GM23338 (cell line): ENCODE measurements at regions not wholly inside any gene's neighbourhood (a gene's known extent, or its start where the extent isn't known, plus 50 kb on each side); places are given as distances from the start of the nearest gene placed in this dataset.

Source experiments
- ATAC-seq: fragments of 200-7000 bp; cut with Tn5 transposase; 3 replicates; pipeline ENCODE4 v1.9.1; 2020
- DNase-seq: peaks from one replicate; pipeline ENCODE4 v3.0.0-alpha.2; 2015; ENCODE audit warnings: low spot score
- H2AFZ ChIP-seq: fragments of 200-600 bp; sonication (generic); 2 replicates; pipeline ENCODE4 v1.8.0; 2016; ENCODE audit warnings: antibody characterized with exemption, mild to moderate bottlenecking, moderate library complexity
- H3F3A ChIP-seq: fragments of 200-600 bp; sonication (generic); replicated peaks from 2 replicates; pipeline ENCODE4 v1.8.0; 2017; ENCODE audit warnings: antibody characterized with exemption, mixed run types, low read depth
- H3K27ac ChIP-seq: fragments of 200-600 bp; sonication (generic); 2 replicates; pipeline ENCODE4 v1.6.1; 2016; ENCODE audit warnings: low read depth
- H3K27me3 ChIP-seq: fragments of 200-600 bp; sonication (generic); 2 replicates; pipeline ENCODE4 v1.8.0; 2016; ENCODE audit warnings: mild to moderate bottlenecking, mixed run types, moderate library complexity; ENCODE audit not compliant: insufficient read depth
- H3K36me3 ChIP-seq: fragments of 200-600 bp; sonication (generic); 2 replicates; pipeline ENCODE4 v1.8.0; 2016; ENCODE audit warnings: mild to moderate bottlenecking; ENCODE audit not compliant: insufficient read depth
- H3K4me1 ChIP-seq: fragments of 200-600 bp; sonication (generic); 2 replicates; pipeline ENCODE4 v1.8.0; 2016; ENCODE audit warnings: mild to moderate bottlenecking, moderate library complexity; ENCODE audit not compliant: insufficient read depth
- H3K4me2 ChIP-seq: fragments of 200-600 bp; sonication (generic); 2 replicates; pipeline ENCODE4 v1.7.1; 2017; ENCODE audit warnings: mixed run types
- H3K4me3 ChIP-seq: fragments of 200-600 bp; sonication (generic); 2 replicates; pipeline ENCODE4 v1.6.1; 2016; ENCODE audit warnings: mixed run types
- H3K79me2 ChIP-seq: fragments of 200-600 bp; sonication (generic); replicated peaks from 2 replicates; pipeline ENCODE4 v1.8.0; 2017; ENCODE audit warnings: mild to moderate bottlenecking; ENCODE audit not compliant: insufficient read depth
- H3K9me2 ChIP-seq: fragments of 200-600 bp; sonication (generic); 2 replicates; pipeline ENCODE4 v1.8.0; 2017; ENCODE audit not compliant: insufficient read depth
- H4K20me1 ChIP-seq: fragments of 200-600 bp; sonication (generic); replicated peaks from 2 replicates; pipeline ENCODE4 v1.8.0; 2017; ENCODE audit warnings: mild to moderate bottlenecking; ENCODE audit not compliant: insufficient read depth
- H3K27ac Mint-ChIP-seq: 2 replicates; pipeline ENCODE4 v1.8.0; 2020; ENCODE audit warnings: inconsistent platforms, mild to moderate bottlenecking, moderate library complexity, mixed read lengths
- H3K27me3 Mint-ChIP-seq: 3 replicates; pipeline ENCODE4 v1.8.0; 2022; ENCODE audit warnings: low read depth, mild to moderate bottlenecking, moderate library complexity, mixed read lengths, inconsistent platforms; ENCODE audit not compliant: insufficient read depth, poor library complexity
- H3K36me3 Mint-ChIP-seq: 3 replicates; pipeline ENCODE4 v1.8.0; 2021; ENCODE audit warnings: low read depth, mild to moderate bottlenecking, inconsistent platforms, moderate library complexity, mixed read lengths
- H3K4me1 Mint-ChIP-seq: 3 replicates; pipeline ENCODE4 v1.8.0; 2020; ENCODE audit warnings: mild to moderate bottlenecking, inconsistent platforms, mixed read lengths
- H3K4me3 Mint-ChIP-seq: 3 replicates; pipeline ENCODE4 v1.8.0; 2021; ENCODE audit warnings: moderate library complexity, mild to moderate bottlenecking, inconsistent platforms, mixed read lengths
- H3K9me3 Mint-ChIP-seq: 3 replicates; pipeline ENCODE4 v1.8.0; 2020; ENCODE audit warnings: moderate library complexity, mild to moderate bottlenecking, inconsistent platforms, mixed read lengths
- CREB1 ChIP-seq: fragments of 250-450 bp; sonication (Bioruptor Pico); IDR thresholded peaks from 2 replicates; pipeline ENCODE4 v1.5.0; 2020; ENCODE audit warnings: low read depth, mild to moderate bottlenecking, moderate library complexity
- EZH2 ChIP-seq: fragments of 200-600 bp; sonication (generic); IDR thresholded peaks from one replicate; pipeline ENCODE4 v1.8.0; 2017; ENCODE audit warnings: antibody characterized with exemption, mild to moderate bottlenecking, low read depth; ENCODE audit not compliant: unreplicated experiment
- EZH2phosphoT487 ChIP-seq: fragments of 200-600 bp; sonication (generic); IDR thresholded peaks from one replicate; pipeline ENCODE4 v1.8.1; 2018; ENCODE audit warnings: antibody characterized with exemption; ENCODE audit not compliant: unreplicated experiment
- JUNB ChIP-seq: IDR thresholded peaks from one replicate; pipeline ENCODE4 v1.6.1; 2016; ENCODE audit warnings: antibody characterized with exemption; ENCODE audit not compliant: unreplicated experiment
- NANOG ChIP-seq: IDR thresholded peaks from 2 replicates; pipeline ENCODE4 v1.6.1; 2016; ENCODE audit warnings: antibody characterized with exemption, borderline replicate concordance
- POLR2AphosphoS5 ChIP-seq: IDR thresholded peaks from 2 replicates; pipeline ENCODE4 v1.6.1; 2016; ENCODE audit warnings: antibody characterized with exemption, low read depth
- STAT1 ChIP-seq: IDR thresholded peaks from one replicate; pipeline ENCODE4 v1.6.1; 2016; ENCODE audit warnings: antibody characterized with exemption; ENCODE audit not compliant: unreplicated experiment
- ZNF114 ChIP-seq: fragments of 250-450 bp; sonication (Bioruptor Pico); IDR thresholded peaks from 2 replicates; pipeline ENCODE4 v1.5.0; 2020; ENCODE audit warnings: mild to moderate bottlenecking, moderate library complexity
- ZNF331 ChIP-seq: fragments of 250-450 bp; sonication (Bioruptor Pico); IDR thresholded peaks from 2 replicates; pipeline ENCODE4 v1.5.0; 2020; ENCODE audit warnings: low read depth, mild to moderate bottlenecking, moderate library complexity
- TF ChIP-seq, protein P1 (sequence below), 2 experiments: fragments of 200-600 bp in 1 of 2; sonication (generic) in 1 of 2; conservative IDR thresholded peaks; 2 replicates each; pipeline versions ENCODE4 v1.5.1 to v1.6.1; 2016 to 2017; ENCODE audit warnings: antibody characterized with exemption in 2 of 2, low read depth in 2 of 2, mild to moderate bottlenecking in 2 of 2, moderate library complexity in 1 of 2
- TF ChIP-seq, protein P2 (sequence below): fragments of 250-450 bp; sonication (Bioruptor Pico); IDR thresholded peaks from 2 replicates; pipeline ENCODE4 v1.5.0; 2020; ENCODE audit warnings: mild to moderate bottlenecking, moderate library complexity

DNA sequence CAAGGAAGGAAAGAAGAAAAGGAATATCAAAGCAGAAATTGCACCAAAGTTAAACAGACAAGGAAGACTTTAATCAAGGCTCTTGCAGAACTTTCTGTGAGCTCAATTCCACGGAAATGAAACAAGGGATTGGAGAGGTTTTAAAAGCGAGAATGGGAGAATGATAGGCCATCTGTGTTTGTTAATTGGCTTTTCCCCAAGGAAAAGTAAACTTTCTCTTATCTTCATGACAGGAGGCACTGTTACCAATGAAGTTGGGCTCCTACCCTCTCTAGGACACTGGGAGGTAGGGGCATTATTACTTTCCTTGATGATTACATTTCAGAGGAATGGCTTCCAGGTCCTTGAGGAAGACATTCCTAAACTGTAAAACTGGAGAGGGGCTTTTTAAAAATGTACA, 328.8 kb upstream of the NWD2 start:
- Histone ChIP-seq H3K4me3 (no peak overlapping the region), H3K36me3 (no peaks in the 10 kb centered on the region), H2AFZ (no peak overlapping the region), H3K27me3 (no peaks in the 10 kb centered on the region), H4K20me1 (no peaks in the 10 kb centered on the region), H3K4me2 (no peak overlapping the region), H3K27ac (no peak overlapping the region), H3K9me2 (peaks cover 8% of the 10 kb centered on the region; the same call in 1 of the 2 replicates), H3K4me1 (no peaks in the 10 kb centered on the region), H3K79me2 (no peaks in the 10 kb centered on the region), H3F3A (no peaks in the 10 kb centered on the region)
- no peak for DNase-seq
- ATAC-seq: no peak
- H3K27ac Mint-ChIP-seq: no peak overlapping the region
- H3K36me3 Mint-ChIP-seq: no peaks in the 10 kb centered on the region
- H3K4me1 Mint-ChIP-seq: peaks cover 3% of the 10 kb centered on the region
- H3K9me3 Mint-ChIP-seq: no peaks in the 10 kb centered on the region
- no peak overlapping the region for H3K4me3 Mint-ChIP-seq
- H3K27me3 Mint-ChIP-seq: no peaks in the 10 kb centered on the region
- no peak for TF ChIP-seq JUNB
- no peak for TF ChIP-seq POLR2AphosphoS5
- TF ChIP-seq NANOG: no peak

DNA sequence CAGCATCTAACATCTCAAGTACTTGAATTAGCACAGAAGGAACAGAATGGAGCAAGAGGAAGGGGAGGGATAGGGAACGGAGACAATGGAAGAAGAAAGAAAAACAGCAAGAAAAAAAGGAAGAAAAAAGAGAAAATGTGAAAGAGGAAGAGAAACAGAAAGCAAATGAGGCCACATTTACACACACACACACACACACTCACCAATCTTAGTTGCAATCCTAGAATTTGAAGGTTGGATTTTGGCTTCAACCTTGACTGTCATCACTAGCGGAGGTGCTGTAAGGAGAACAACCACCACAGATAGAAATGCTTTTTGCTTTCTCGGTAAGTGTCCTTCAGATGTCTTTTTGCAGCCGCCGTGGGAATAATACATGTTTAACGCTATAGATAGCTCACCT, 327.1 kb upstream of the NWD2 start:
- H3K9me3 Mint-ChIP-seq: no peaks in the 10 kb centered on the region
- DNase-seq (no peak), ATAC-seq (no peak)
- H3K27me3 Mint-ChIP-seq: no peaks in the 10 kb centered on the region
- H3K27me3 ChIP-seq: no peaks in the 10 kb centered on the region
- H3K79me2 ChIP-seq: no peaks in the 10 kb centered on the region
- H3K4me3 ChIP-seq: no peak overlapping the region
- no peak overlapping the region for H3K4me3 Mint-ChIP-seq
- peaks cover 8% of the 10 kb centered on the region; the same call in 1 of the 2 replicates for H3K9me2 ChIP-seq
- H3F3A ChIP-seq: no peaks in the 10 kb centered on the region
- no peak overlapping the region for H3K27ac ChIP-seq
- H3K36me3 Mint-ChIP-seq: no peaks in the 10 kb centered on the region
- H3K36me3 ChIP-seq: no peaks in the 10 kb centered on the region
- H2AFZ ChIP-seq: peak overlapping the region; percentile 28; the same call in 1 of the 2 replicates
- H3K4me1 ChIP-seq: no peaks in the 10 kb centered on the region
- H3K4me2 ChIP-seq: no peak overlapping the region
- H4K20me1 ChIP-seq: no peaks in the 10 kb centered on the region
- H3K27ac Mint-ChIP-seq: no peak overlapping the region
- peaks cover 3% of the 10 kb centered on the region for H3K4me1 Mint-ChIP-seq
- TF ChIP-seq CREB1 (no peak), EZH2phosphoT487 (no peak), JUNB (no peak), EZH2 (no peak), POLR2AphosphoS5 (no peak), ZNF331 (CRISPR knock-in tag) (no peak), NANOG (no peak), ZNF114 (CRISPR knock-in tag) (no peak), STAT1 (no peak)
- TF ChIP-seq, protein P1, sequence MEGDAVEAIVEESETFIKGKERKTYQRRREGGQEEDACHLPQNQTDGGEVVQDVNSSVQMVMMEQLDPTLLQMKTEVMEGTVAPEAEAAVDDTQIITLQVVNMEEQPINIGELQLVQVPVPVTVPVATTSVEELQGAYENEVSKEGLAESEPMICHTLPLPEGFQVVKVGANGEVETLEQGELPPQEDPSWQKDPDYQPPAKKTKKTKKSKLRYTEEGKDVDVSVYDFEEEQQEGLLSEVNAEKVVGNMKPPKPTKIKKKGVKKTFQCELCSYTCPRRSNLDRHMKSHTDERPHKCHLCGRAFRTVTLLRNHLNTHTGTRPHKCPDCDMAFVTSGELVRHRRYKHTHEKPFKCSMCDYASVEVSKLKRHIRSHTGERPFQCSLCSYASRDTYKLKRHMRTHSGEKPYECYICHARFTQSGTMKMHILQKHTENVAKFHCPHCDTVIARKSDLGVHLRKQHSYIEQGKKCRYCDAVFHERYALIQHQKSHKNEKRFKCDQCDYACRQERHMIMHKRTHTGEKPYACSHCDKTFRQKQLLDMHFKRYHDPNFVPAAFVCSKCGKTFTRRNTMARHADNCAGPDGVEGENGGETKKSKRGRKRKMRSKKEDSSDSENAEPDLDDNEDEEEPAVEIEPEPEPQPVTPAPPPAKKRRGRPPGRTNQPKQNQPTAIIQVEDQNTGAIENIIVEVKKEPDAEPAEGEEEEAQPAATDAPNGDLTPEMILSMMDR (conservative IDR thresholded peaks at IDR 0.05; ENCODE audit: low read depth in 2 of 2): no peak
- TF ChIP-seq, protein P2, sequence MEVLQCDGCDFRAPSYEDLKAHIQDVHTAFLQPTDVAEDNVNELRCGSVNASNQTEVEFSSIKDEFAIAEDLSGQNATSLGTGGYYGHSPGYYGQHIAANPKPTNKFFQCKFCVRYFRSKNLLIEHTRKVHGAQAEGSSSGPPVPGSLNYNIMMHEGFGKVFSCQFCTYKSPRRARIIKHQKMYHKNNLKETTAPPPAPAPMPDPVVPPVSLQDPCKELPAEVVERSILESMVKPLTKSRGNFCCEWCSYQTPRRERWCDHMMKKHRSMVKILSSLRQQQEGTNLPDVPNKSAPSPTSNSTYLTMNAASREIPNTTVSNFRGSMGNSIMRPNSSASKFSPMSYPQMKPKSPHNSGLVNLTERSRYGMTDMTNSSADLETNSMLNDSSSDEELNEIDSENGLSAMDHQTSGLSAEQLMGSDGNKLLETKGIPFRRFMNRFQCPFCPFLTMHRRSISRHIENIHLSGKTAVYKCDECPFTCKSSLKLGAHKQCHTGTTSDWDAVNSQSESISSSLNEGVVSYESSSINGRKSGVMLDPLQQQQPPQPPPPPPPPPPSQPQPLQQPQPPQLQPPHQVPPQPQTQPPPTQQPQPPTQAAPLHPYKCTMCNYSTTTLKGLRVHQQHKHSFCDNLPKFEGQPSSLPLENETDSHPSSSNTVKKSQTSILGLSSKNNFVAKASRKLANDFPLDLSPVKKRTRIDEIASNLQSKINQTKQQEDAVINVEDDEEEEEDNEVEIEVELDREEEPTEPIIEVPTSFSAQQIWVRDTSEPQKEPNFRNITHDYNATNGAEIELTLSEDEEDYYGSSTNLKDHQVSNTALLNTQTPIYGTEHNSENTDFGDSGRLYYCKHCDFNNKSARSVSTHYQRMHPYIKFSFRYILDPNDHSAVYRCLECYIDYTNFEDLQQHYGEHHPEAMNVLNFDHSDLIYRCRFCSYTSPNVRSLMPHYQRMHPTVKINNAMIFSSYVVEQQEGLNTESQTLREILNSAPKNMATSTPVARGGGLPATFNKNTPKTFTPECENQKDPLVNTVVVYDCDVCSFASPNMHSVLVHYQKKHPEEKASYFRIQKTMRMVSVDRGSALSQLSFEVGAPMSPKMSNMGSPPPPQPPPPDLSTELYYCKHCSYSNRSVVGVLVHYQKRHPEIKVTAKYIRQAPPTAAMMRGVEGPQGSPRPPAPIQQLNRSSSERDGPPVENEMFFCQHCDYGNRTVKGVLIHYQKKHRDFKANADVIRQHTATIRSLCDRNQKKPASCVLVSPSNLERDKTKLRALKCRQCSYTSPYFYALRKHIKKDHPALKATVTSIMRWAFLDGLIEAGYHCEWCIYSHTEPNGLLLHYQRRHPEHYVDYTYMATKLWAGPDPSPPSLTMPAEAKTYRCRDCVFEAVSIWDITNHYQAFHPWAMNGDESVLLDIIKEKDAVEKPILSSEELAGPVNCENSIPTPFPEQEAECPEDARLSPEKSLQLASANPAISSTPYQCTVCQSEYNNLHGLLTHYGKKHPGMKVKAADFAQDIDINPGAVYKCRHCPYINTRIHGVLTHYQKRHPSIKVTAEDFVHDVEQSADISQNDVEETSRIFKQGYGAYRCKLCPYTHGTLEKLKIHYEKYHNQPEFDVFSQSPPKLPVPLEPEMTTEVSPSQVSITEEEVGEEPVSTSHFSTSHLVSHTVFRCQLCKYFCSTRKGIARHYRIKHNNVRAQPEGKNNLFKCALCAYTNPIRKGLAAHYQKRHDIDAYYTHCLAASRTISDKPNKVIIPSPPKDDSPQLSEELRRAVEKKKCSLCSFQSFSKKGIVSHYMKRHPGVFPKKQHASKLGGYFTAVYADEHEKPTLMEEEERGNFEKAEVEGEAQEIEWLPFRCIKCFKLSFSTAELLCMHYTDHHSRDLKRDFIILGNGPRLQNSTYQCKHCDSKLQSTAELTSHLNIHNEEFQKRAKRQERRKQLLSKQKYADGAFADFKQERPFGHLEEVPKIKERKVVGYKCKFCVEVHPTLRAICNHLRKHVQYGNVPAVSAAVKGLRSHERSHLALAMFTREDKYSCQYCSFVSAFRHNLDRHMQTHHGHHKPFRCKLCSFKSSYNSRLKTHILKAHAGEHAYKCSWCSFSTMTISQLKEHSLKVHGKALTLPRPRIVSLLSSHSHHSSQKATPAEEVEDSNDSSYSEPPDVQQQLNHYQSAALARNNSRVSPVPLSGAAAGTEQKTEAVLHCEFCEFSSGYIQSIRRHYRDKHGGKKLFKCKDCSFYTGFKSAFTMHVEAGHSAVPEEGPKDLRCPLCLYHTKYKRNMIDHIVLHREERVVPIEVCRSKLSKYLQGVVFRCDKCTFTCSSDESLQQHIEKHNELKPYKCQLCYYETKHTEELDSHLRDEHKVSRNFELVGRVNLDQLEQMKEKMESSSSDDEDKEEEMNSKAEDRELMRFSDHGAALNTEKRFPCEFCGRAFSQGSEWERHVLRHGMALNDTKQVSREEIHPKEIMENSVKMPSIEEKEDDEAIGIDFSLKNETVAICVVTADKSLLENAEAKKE (CRISPR knock-in tag): no peak
